Thyroid gland (tissue), 4 donors: ENCODE measurements at regions not wholly inside any gene's neighbourhood (a gene's known extent, or its start where the extent isn't known, plus 50 kb on each side); places are given as distances from the start of the nearest gene placed in this dataset.

Source experiments
- DNase-seq, 2 donors: peaks; one replicate each; pipeline ENCODE4 v3.0.0-alpha.2; 2019
- H3K27ac ChIP-seq, 3 donors: fragments of 200-600 bp; sonication (generic); 1 replicate in 2 of 3; 2 replicates in 1 of 3; pipeline ENCODE4 v1.5.1; 2016 to 2019; ENCODE audit warnings: mild to moderate bottlenecking in 1 of 3, moderate library complexity in 1 of 3
- H3K27me3 ChIP-seq: fragments of 200-600 bp; sonication (generic); one replicate; pipeline ENCODE4 v1.5.1; 2019
- H3K36me3 ChIP-seq, 2 donors: fragments of 200-600 bp; sonication (generic); one replicate each; pipeline ENCODE4 v1.5.1; 2016 to 2019
- H3K4me1 ChIP-seq, 2 donors: fragments of 200-600 bp; sonication (generic); one replicate each; pipeline ENCODE4 v1.5.1; 2017 to 2019
- H3K4me3 ChIP-seq, 3 donors: fragments of 200-600 bp; sonication (generic); replicated peaks in 1 of 3; 1 replicate in 2 of 3; 2 replicates in 1 of 3; pipeline ENCODE4 v1.5.1; 2016; ENCODE audit warnings: mild to moderate bottlenecking in 1 of 3
- H3K9me3 ChIP-seq: fragments of 200-600 bp; sonication (generic); one replicate; pipeline ENCODE4 v1.5.1; 2017
- CTCF ChIP-seq, 6 experiments: fragments of 200-600 bp in 3 of 6; fragments of 450-650 bp in 3 of 6; sonication (generic) in 3 of 6; IDR thresholded peaks; one replicate each; pipeline ENCODE4 v1.5.1; 2016 to 2019; ENCODE audit warnings: antibody characterized with exemption in 6 of 6, mild to moderate bottlenecking in 2 of 6, inconsistent platforms in 1 of 6, moderate library complexity in 1 of 6
- POLR2A ChIP-seq, 2 donors: fragments of 450-650 bp; IDR thresholded peaks; one replicate each; pipeline ENCODE4 v1.6.1; 2017; ENCODE audit warnings: antibody characterized with exemption in 2 of 2, mild to moderate bottlenecking in 2 of 2, moderate library complexity in 1 of 2
- WGBS, 2 donors: methylation state at CpG; one replicate each; pipeline ENCODE4 v1.1.5; 2017; 5-methylcytosine and 5-hydroxymethylcytosine counted together
- intact Hi-C: fragments of 100-400 bp; cut with DNase I; formaldehyde crosslinking; loops from one replicate; pipeline ENCODE4 v1.15.1; 2023

GRCh38 chr6:63114610-63115211 is 96.6 kb upstream of the FKBP1C start:
- no peak overlapping the region for H3K27ac ChIP-seq
- intact Hi-C loops, result no loop called here
- no peaks in the 10 kb centered on the region for H3K4me1 ChIP-seq
- no peaks in the 10 kb centered on the region for H3K27me3 ChIP-seq
- H3K36me3 ChIP-seq, result no peaks in the 10 kb centered on the region
- no peaks in the 10 kb centered on the region for H3K9me3 ChIP-seq
- WGBS, 2 donors, result 75 to 76% methylated on average over 2 of the region's 2 CpGs
- H3K4me3 ChIP-seq, result no peak overlapping the region
- DNase-seq, result no peak
- TF ChIP-seq CTCF (IDR thresholded peaks at IDR 0.05) (no peak), POLR2A (IDR thresholded peaks at IDR 0.05) (no peak)

DNA sequence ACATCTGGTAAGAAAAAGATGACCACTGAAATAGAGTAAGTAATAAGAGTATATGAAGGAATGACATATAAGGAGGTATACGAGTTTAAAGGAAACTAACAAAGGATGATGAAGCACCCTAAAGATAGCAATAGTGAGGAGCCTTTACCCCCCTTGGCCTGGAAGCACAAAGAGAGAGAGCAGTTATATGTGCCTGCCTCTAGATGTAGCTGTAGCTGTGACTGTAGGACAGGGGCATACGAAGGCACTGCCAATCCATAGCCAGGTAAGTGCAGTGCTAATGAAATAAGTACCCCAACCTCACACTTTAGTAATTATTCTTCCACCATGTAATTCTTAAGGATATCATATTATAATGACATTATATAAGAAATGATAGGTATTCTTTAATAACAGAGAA is 90.1 kb upstream of the FKBP1C start:
- DNase-seq, result no peak
- no peak overlapping the region for H3K4me3 ChIP-seq
- intact Hi-C loops, result no loop called here
- no peaks in the 10 kb centered on the region for H3K9me3 ChIP-seq
- TF ChIP-seq POLR2A (IDR thresholded peaks at IDR 0.05) (no peak), CTCF (IDR thresholded peaks at IDR 0.05) (no peak)
- no peaks in the 10 kb centered on the region for H3K27me3 ChIP-seq
- WGBS, 2 donors, result 41 to 45% methylated on average over 2 of the region's 2 CpGs
- H3K36me3 ChIP-seq, result no peaks in the 10 kb centered on the region
- H3K4me1 ChIP-seq, result no peaks in the 10 kb centered on the region
- H3K27ac ChIP-seq, result no peak overlapping the region

DNA sequence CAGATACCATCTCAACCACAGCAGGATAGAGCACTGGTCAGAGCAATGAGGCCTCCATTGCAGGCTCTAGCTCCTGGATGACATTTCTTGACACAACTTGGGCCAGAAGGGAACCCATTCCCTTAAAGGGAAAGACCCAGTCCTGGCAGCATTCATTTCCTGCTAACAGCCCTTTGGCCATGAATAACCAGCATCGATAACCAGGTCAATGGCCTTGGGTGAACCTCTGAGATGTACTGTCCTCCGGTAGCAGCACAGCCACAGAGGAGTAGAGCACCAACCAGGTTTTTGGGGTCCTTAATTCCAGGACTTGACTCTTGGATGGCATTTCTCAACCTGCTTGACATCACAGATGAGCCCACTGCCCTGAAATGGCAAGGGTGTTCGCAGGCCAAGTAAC is 71.2 kb upstream of the FKBP1C start:
- Histone ChIP-seq H3K4me3 (no peak overlapping the region), H3K36me3 (no peaks in the 10 kb centered on the region), H3K27ac (no peak overlapping the region), H3K4me1 (no peaks in the 10 kb centered on the region), H3K9me3 (no peaks in the 10 kb centered on the region), H3K27me3 (no peaks in the 10 kb centered on the region)
- DNase-seq, result no peak
- TF ChIP-seq POLR2A (IDR thresholded peaks at IDR 0.05), result no peak
- no peak for TF ChIP-seq CTCF (IDR thresholded peaks at IDR 0.05)
- intact Hi-C loops, result no loop called here
- 90 to 97% methylated on average over 3 of the region's 3 CpGs for WGBS, 2 donors

DNA sequence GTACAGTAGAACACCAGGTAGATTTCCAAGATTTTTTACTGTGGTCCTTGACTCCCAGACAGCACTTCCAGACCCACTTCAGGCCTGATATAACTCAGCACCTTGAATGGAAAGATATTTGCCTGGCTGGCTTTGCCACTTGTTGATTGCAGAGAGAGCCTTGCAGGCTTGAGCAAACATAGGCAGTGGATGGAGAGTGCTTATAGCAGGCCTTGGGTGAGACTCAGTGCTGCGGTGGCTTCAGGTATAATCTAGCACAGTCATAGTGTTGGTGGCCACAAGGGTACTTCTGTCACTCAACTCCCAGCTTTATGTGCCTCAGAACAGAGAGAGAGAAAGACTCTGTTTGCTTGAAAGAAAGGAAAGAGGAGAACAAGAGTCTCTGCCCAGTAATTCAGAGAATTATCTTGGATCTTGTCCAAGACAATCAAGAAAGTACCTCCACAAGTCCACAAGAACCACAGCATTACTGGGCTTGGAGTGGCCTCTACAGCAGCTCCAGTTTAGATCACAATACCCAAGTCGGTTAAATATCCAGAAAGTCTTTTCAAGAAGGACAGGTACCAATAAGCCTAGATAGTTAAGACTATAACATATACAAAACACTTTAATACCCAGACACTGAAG is 70.5 kb upstream of the FKBP1C start:
- no peak overlapping the region for H3K27ac ChIP-seq
- intact Hi-C loops, result no loop called here
- no peaks in the 10 kb centered on the region for H3K27me3 ChIP-seq
- H3K36me3 ChIP-seq, result no peaks in the 10 kb centered on the region
- no peaks in the 10 kb centered on the region for H3K9me3 ChIP-seq
- TF ChIP-seq POLR2A (IDR thresholded peaks at IDR 0.05) (no peak), CTCF (IDR thresholded peaks at IDR 0.05) (no peak)
- no peak overlapping the region for H3K4me3 ChIP-seq
- DNase-seq, result no peak
- no peaks in the 10 kb centered on the region for H3K4me1 ChIP-seq
- WGBS, 2 donors, result 51 to 61% methylated on average over 2 of the region's 2 CpGs

DNA sequence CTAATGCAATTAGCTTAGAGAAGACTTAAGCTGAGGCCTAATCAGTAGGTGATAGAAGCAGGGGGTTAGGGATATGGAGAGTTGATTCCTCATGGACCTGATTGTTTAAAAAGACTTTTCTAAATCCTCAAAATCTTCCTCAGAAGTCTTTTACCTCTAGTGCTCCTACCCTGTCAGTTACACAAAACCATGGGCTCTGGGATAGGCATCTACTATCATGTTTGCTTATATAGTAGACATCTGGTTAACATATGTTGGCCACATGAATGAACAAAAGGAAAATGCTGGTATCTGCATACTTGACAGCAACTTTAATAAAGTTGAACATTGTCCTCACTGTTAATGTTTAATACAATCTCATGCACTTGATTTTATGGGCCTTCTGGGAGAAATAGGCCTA is 61.5 kb upstream of the FKBP1C start:
- Histone ChIP-seq H3K27me3 (no peaks in the 10 kb centered on the region), H3K36me3 (no peaks in the 10 kb centered on the region), H3K4me1 (no peaks in the 10 kb centered on the region), H3K4me3 (no peak overlapping the region), H3K9me3 (no peaks in the 10 kb centered on the region), H3K27ac (no peak overlapping the region)
- intact Hi-C loops, result no loop called here
- TF ChIP-seq CTCF (IDR thresholded peaks at IDR 0.05), result no peak
- TF ChIP-seq POLR2A (IDR thresholded peaks at IDR 0.05), result no peak
- DNase-seq, result no peak
